ENCODE measurements at regions not wholly inside any gene's neighbourhood (a gene's known extent, or its start where the extent isn't known, plus 50 kb on each side); places are given as distances from the start of the nearest gene placed in this dataset.

GRCh38 chr2:236875906-236876505 lies 209.7 kb upstream of the COPS8 start:
- TF ChIP-seq POLR2A (IDR thresholded peaks at IDR 0.05; ENCODE audit: low read length), result no peak
- TF ChIP-seq GATA1 (IDR thresholded peaks at IDR 0.05; ENCODE audit: low read depth, low read length), result no peak

Measured in erythroblast (primary cell).